IMR-90 (cell line): ENCODE measurements at regions not wholly inside any gene's neighbourhood (a gene's known extent, or its start where the extent isn't known, plus 50 kb on each side); places are given as distances from the start of the nearest gene placed in this dataset.

Experiments
- BHLHE40 ChIP-seq: fragments of 150-350 bp; IDR thresholded peaks from 2 replicates; pipeline ENCODE4 v1.6.1; 2016; ENCODE audit warnings: mild to moderate bottlenecking, low read depth, low read length
- TF ChIP-seq, protein P1 (sequence below): conservative IDR thresholded peaks from 2 replicates; pipeline ENCODE4 v1.5.1; 2012; ENCODE audit warnings: mild to moderate bottlenecking, low read depth, low read length, improper control_type of control experiment

DNA sequence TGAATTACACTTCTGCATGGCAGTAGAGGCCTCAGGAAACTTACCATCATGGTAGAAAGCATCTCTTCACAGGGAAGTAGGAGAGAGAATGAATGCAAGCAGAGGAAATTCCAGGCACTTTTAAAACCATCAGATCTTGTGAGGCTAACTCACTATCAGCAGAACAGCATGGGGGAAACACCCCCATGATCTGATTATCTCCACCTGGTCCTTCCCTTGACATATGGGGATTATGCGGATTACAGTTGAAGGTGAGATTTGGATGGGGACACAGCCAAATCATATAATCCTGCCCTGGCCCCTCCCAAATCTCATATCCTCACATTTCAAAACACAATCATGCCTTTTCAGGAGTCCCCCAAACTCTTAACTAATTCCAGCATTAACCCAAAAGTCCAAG is 691.1 kb downstream of the SI start:
- TF ChIP-seq, protein P1, sequence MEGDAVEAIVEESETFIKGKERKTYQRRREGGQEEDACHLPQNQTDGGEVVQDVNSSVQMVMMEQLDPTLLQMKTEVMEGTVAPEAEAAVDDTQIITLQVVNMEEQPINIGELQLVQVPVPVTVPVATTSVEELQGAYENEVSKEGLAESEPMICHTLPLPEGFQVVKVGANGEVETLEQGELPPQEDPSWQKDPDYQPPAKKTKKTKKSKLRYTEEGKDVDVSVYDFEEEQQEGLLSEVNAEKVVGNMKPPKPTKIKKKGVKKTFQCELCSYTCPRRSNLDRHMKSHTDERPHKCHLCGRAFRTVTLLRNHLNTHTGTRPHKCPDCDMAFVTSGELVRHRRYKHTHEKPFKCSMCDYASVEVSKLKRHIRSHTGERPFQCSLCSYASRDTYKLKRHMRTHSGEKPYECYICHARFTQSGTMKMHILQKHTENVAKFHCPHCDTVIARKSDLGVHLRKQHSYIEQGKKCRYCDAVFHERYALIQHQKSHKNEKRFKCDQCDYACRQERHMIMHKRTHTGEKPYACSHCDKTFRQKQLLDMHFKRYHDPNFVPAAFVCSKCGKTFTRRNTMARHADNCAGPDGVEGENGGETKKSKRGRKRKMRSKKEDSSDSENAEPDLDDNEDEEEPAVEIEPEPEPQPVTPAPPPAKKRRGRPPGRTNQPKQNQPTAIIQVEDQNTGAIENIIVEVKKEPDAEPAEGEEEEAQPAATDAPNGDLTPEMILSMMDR = no peak
- TF ChIP-seq BHLHE40 = no peak
